GM21390 (cell line): ENCODE measurements at regions not wholly inside any gene's neighbourhood (a gene's known extent, or its start where the extent isn't known, plus 50 kb on each side); places are given as distances from the start of the nearest gene placed in this dataset.

Experiments
- ATAC-seq: cut with Tn5 transposase; IDR thresholded peaks from one replicate; pipeline ENCODE4 v1.9.1; 2021; ENCODE audit not compliant: unreplicated experiment

DNA sequence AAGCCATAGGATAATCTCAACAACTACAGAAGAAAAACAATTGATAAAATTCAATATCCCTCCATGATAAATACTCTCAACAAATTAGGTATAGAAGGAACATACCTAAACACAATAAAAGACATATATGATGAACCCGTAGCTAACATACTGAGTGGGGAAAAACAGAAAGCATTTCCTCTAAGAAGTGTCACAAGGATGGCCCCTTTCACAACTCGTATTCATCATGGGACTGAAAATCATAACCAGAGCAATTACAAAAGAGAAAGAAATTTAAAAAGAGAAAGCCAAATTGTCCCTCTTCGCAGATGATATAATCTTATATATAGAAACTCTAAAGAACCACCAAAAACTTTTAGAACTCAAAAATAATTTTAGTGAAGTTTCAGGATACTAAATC, 146.3 kb upstream of the RGMB start:
- no peak for ATAC-seq

DNA sequence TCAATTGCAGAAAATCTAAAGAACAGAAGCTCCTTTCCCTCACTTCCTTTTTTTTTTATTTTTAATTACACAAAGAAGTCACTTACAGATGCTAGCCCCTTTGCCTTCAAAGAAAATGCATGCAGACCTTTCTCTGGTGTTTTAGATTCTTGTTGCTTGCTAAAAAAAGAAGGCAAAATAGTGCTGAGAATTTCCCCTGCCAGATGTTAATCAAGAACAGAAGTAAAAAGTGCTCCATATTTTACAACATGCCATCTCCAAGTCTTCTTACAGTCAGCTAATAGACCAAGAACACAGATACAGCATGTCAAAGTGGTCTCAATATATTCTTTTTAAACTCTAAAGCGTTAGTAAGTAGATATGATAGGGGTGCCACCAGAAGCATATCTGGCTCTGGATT, 142.8 kb upstream of the RGMB start:
- no peak for ATAC-seq

GRCh38 chr5:98631311-98632054, 142.0 kb upstream of the RGMB start:
- no peak for ATAC-seq

- no peak for ATAC-seq
These were observed 137.8 kb upstream of the RGMB start for GRCh38 chr5:98635656-98636055.

DNA sequence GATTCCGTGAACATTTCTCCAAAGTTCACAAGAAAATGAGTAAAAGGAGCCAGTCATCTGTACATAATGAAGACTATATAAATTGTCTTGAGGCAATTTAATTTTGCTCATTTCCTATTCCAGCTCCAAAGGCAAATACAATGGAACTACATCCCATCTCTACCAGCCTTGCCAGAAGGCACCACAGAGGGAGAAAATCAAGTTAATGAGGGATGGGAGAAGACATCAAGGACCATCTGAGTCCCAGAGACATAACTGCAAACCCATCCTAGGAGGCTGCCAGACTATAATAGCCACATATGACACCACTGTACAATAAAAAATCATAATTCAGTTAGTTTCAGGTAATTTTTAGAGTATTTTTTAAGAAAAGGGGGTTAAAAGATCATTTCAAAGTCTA, 136.3 kb upstream of the RGMB start:
- ATAC-seq: no peak

- no peak for ATAC-seq
These were observed 135.9 kb upstream of the RGMB start for GRCh38 chr5:98637557-98637956.

DNA sequence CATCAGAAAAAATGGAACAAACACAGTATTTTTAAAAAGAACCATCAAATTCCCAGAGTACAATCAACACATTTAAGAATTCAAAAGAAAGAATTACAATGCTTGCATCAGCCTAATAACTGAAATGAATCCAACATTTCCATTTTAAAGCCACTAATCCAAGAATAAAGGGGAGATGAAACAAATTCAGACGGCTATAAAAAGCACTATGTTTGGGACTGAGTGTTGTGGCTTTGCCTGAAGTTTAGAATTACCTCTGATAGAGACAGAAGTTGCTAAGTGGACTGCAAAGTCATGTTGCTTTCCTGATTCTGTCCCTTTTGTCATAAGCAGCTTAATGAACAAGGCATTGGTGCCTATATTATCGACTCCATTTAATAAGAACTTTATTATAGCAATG, 135.4 kb upstream of the RGMB start:
- ATAC-seq: no peak

DNA sequence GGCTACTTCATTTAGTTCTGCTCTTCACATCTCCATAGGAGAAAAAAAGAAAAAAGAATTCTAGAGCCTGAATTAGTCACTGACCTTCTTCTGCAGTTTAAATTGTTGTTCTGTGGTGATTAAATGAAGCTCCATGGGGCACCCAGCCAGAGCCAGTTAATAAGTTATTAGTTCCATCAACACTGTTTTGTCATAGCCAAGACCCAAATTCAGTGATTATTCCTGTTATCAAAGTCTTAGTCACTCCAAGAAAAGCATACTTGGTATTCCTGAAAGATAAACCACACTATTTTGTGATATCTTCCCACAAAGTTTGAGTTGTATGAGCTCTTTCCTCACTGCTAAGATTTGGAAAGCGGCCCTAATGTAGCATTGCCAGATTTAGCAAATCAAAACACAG, 134.8 kb upstream of the RGMB start:
- ATAC-seq: no peak

- no peak for ATAC-seq
These were observed 134.2 kb upstream of the RGMB start for GRCh38 chr5:98639274-98639673.

DNA sequence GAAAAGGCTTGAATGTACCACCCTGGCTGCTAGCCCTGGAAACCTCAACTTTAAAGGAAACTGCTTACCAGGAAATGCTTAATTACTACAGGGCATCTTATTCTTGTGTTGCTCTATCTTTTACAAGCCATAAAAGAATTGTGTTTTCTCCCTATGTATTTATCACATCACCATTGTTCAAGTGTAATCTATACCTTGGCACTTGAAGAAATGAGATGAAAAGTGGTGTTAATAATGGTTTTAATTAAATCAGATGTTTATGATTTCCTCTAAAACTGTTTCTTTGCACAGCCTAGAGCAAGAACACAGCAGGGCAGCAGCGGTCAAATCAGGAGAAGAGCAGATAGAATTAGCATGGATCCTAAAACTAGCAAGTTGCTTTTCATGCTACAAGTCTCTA, 131.8 kb upstream of the RGMB start:
- ATAC-seq: no peak

- no peak for ATAC-seq
These were observed 129.9 kb upstream of the RGMB start for GRCh38 chr5:98643569-98643968.

DNA sequence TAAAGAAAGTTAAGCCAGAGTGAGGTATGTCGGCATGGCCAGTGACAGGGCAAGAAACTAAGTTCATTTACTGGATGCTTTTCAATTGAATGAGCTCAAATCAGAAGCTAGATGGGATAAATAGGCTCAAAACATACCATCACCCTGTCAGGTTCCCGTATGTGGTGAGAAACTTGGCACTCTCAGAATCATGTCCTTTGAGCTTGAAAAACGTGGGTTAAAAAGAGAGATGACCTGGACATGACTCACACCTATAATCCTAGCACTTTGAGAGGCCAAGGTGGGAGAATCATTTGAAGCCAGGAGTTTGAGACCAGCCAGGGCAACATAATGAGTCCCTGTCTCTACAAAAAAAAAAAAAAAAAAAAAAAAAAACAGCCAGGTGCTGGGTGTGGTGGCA, 121.7 kb upstream of the RGMB start:
- ATAC-seq: no peak

- ATAC-seq: no peak
These were observed 117.2 kb upstream of the RGMB start for GRCh38 chr5:98656125-98656795.

GRCh38 chr5:98656796-98657195, 116.7 kb upstream of the RGMB start:
- ATAC-seq: no peak

- ATAC-seq: no peak
These were observed 115.9 kb upstream of the RGMB start for GRCh38 chr5:98657559-98657958.

- no peak for ATAC-seq
These were observed 109.9 kb upstream of the RGMB start for GRCh38 chr5:98663521-98663920.

DNA sequence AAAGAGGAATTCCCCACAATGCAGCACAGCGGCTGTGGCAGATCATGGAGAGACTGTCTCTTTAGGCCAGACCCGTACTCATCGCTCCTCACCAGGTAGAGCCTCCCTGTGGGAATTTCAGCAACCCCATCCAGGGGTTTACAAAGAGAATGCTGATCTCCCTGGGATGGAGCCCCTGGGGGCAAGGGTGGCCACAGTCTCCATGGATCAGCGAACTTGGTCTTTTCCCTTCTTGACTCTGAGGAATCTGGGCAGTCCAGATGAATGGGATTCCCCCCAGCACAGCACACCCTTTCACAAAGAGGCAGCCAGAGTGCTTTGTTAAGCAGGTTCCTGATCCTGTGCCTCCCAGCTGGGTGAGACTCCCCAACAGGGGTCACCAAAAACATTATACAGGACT, 108.7 kb upstream of the RGMB start:
- ATAC-seq: no peak

- no peak for ATAC-seq
These were observed 93.5 kb upstream of the RGMB start for GRCh38 chr5:98679963-98680362.

GRCh38 chr5:98690002-98690401, 83.5 kb upstream of the RGMB start:
- no peak for ATAC-seq

DNA sequence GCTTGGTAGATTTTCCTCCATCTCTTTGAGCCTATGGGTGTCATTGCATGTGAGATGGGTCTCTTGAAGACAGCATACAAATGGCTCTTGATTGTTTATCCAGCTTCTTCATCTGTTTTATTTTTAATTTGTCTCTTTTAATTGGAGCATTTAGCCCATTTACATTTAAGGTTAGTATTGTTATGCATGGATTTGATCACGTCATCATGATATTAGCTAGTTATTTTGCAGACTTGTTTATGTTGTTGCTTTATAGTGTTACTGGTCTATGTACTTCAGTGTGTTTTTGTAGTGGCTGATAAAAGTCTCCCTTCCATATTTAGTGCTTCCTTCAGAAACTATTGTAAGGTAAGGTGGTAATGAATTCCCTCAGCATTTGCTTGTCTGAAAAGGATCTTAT, 78.6 kb upstream of the RGMB start:
- ATAC-seq: no peak

GRCh38 chr5:98698359-98698758, 75.1 kb upstream of the RGMB start:
- no peak for ATAC-seq

DNA sequence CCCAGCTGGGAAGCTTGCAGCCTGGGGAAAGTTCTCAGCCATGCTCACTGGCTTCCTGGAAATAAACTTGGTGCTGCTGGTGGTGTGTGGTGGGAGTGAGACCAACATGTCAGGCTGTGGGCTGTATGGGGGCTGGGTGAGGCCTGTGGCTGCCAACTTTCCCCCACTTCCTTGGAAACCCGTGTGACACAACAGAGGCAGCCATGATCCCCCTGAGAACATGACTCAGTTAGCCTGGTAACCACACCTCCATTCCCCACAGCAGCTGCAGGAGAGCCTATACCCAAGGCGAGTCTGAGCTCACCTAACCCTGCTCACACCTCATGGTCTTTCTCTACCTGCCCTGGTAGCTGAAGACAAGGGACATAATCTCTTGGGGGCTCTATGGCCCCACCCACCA, 72.7 kb upstream of the RGMB start:
- ATAC-seq: no peak

GRCh38 chr5:98705841-98706240, 67.6 kb upstream of the RGMB start:
- ATAC-seq: no peak
